Astrocyte (in vitro differentiated cells and primary cell): ENCODE measurements at regions not wholly inside any gene's neighbourhood (a gene's known extent, or its start where the extent isn't known, plus 50 kb on each side); places are given as distances from the start of the nearest gene placed in this dataset.

ENCODE experiments used
- DNase-seq: peaks from one replicate; pipeline ENCODE4 v3.0.0-alpha.2; 2010; ENCODE audit warnings: low read depth
- FAIRE-seq: peaks from 2 replicates; lab custom pipeline; 2011; peaks lifted over from hg19 to GRCh38; lab: Jason Lieb, UNC
- H2AFZ ChIP-seq: 2 replicates; pipeline ENCODE4 v1.6.0; 2012; ENCODE audit warnings: low read depth, low read length, inconsistent platforms
- H3K27ac ChIP-seq: 2 replicates; pipeline ENCODE4 v1.5.1; 2011; ENCODE audit warnings: low read depth, low read length, inconsistent platforms
- H3K27me3 ChIP-seq: 2 replicates; pipeline ENCODE4 v1.6.0; 2011; ENCODE audit warnings: low read length, inconsistent platforms; ENCODE audit not compliant: insufficient read depth
- H3K36me3 ChIP-seq: 2 replicates; pipeline ENCODE4 v1.5.1; 2011; ENCODE audit warnings: low read length, inconsistent platforms; ENCODE audit not compliant: insufficient read depth
- H3K4me1 ChIP-seq: 2 replicates; pipeline ENCODE4 v1.5.1; 2011; ENCODE audit warnings: low read length, inconsistent platforms; ENCODE audit not compliant: insufficient read depth
- H3K4me2 ChIP-seq: 2 replicates; pipeline ENCODE4 v1.6.0; 2012; ENCODE audit warnings: low read length, inconsistent platforms
- H3K4me3 ChIP-seq: 2 replicates; pipeline ENCODE4 v1.5.1; 2011; ENCODE audit warnings: low read depth, mild to moderate bottlenecking, low read length, inconsistent platforms; ENCODE audit not compliant: insufficient read depth
- H3K79me2 ChIP-seq: 2 replicates; pipeline ENCODE4 v1.6.0; 2012; ENCODE audit warnings: mild to moderate bottlenecking, low read length, inconsistent platforms; ENCODE audit not compliant: insufficient read depth
- H3K9ac ChIP-seq: 2 replicates; pipeline ENCODE4 v1.6.0; 2012; ENCODE audit warnings: mild to moderate bottlenecking, low read length, inconsistent platforms
- H3K9me3 ChIP-seq: 2 replicates; pipeline ENCODE4 v1.5.1; 2012; ENCODE audit warnings: low read depth, mild to moderate bottlenecking, low read length, inconsistent platforms; ENCODE audit not compliant: insufficient read depth
- H4K20me1 ChIP-seq: 2 replicates; pipeline ENCODE4 v1.6.0; 2012; ENCODE audit warnings: low read length, inconsistent platforms; ENCODE audit not compliant: insufficient read depth
- H3K27ac Mint-ChIP-seq: one replicate; pipeline ENCODE4 v1.8.0; 2021; ENCODE audit warnings: mild to moderate bottlenecking, mixed read lengths; ENCODE audit not compliant: unreplicated experiment
- H3K27me3 Mint-ChIP-seq: one replicate; pipeline ENCODE4 v1.8.0; 2021; ENCODE audit warnings: low read depth, mixed read lengths; ENCODE audit not compliant: unreplicated experiment
- H3K36me3 Mint-ChIP-seq: one replicate; pipeline ENCODE4 v1.8.0; 2021; ENCODE audit warnings: low read depth, mixed read lengths; ENCODE audit not compliant: unreplicated experiment
- H3K4me1 Mint-ChIP-seq: one replicate; pipeline ENCODE4 v1.8.0; 2021; ENCODE audit warnings: low read depth, mixed read lengths; ENCODE audit not compliant: unreplicated experiment
- H3K4me3 Mint-ChIP-seq: one replicate; pipeline ENCODE4 v1.8.0; 2021; ENCODE audit warnings: mild to moderate bottlenecking, moderate library complexity, mixed read lengths; ENCODE audit not compliant: unreplicated experiment
- H3K9me3 Mint-ChIP-seq: one replicate; pipeline ENCODE4 v1.8.0; 2021; ENCODE audit warnings: mild to moderate bottlenecking, mixed read lengths; ENCODE audit not compliant: unreplicated experiment
- CTCF ChIP-seq: IDR thresholded peaks from 2 replicates; pipeline ENCODE4 v1.5.1; 2011; ENCODE audit warnings: low read depth, mild to moderate bottlenecking, inconsistent platforms, low read length, moderate library complexity; ENCODE audit not compliant: insufficient read depth
- EZH2 ChIP-seq: IDR thresholded peaks from 2 replicates; pipeline ENCODE4 v1.6.1; 2012; ENCODE audit warnings: mild to moderate bottlenecking, low read length, inconsistent platforms; ENCODE audit not compliant: insufficient read depth

GRCh38 chr7:115183431-115184057, 261.6 kb downstream of the MDFIC start:
- Histone ChIP-seq H2AFZ (no peak overlapping the region), H3K4me2 (no peak overlapping the region), H3K9me3 (no peaks in the 10 kb centered on the region), H3K27me3 (no peaks in the 10 kb centered on the region), H3K9ac (no peak overlapping the region), H3K27ac (no peak overlapping the region), H3K4me1 (no peaks in the 10 kb centered on the region), H3K4me3 (no peak overlapping the region), H3K36me3 (no peaks in the 10 kb centered on the region), H4K20me1 (no peaks in the 10 kb centered on the region), H3K79me2 (no peaks in the 10 kb centered on the region)
- Mint-ChIP-seq H3K27me3 (no peaks in the 10 kb centered on the region), H3K4me3 (no peak overlapping the region), H3K9me3 (no peaks in the 10 kb centered on the region), H3K36me3 (no peaks in the 10 kb centered on the region), H3K27ac (no peak overlapping the region), H3K4me1 (no peaks in the 10 kb centered on the region)
- TF ChIP-seq CTCF (no peak), EZH2 (no peak)
- FAIRE-seq (no peak), DNase-seq (peak; percentile 72)

- peaks cover under 1% of the 10 kb centered on the region for H3K9me3 Mint-ChIP-seq
- Histone ChIP-seq H3K4me2 (no peak overlapping the region), H3K27me3 (no peaks in the 10 kb centered on the region), H3K4me1 (no peaks in the 10 kb centered on the region), H3K9me3 (no peaks in the 10 kb centered on the region), H4K20me1 (no peaks in the 10 kb centered on the region), H3K9ac (no peak overlapping the region), H3K27ac (no peak overlapping the region), H3K4me3 (no peak overlapping the region), H3K79me2 (no peaks in the 10 kb centered on the region), H3K36me3 (no peaks in the 10 kb centered on the region), H2AFZ (no peak overlapping the region)
- TF ChIP-seq CTCF (no peak), EZH2 (no peak)
- no peak overlapping the region for H3K27ac Mint-ChIP-seq
- DNase-seq = peak; percentile 57
- H3K27me3 Mint-ChIP-seq = no peaks in the 10 kb centered on the region
- no peak for FAIRE-seq
- H3K36me3 Mint-ChIP-seq = no peaks in the 10 kb centered on the region
- H3K4me1 Mint-ChIP-seq = no peaks in the 10 kb centered on the region
- no peak overlapping the region for H3K4me3 Mint-ChIP-seq
Observed at GRCh38 chr7:115178835-115179234, 256.9 kb downstream of the MDFIC start.

- Mint-ChIP-seq H3K4me1 (no peaks in the 10 kb centered on the region), H3K27me3 (no peaks in the 10 kb centered on the region), H3K4me3 (no peak overlapping the region), H3K36me3 (no peaks in the 10 kb centered on the region), H3K9me3 (peaks cover 4% of the 10 kb centered on the region), H3K27ac (no peak overlapping the region)
- no peak overlapping the region for H3K27ac ChIP-seq
- no peak overlapping the region for H2AFZ ChIP-seq
- H3K36me3 ChIP-seq = no peaks in the 10 kb centered on the region
- FAIRE-seq (no peak), DNase-seq (no peak)
- no peaks in the 10 kb centered on the region for H3K9me3 ChIP-seq
- no peaks in the 10 kb centered on the region for H3K27me3 ChIP-seq
- no peaks in the 10 kb centered on the region for H3K79me2 ChIP-seq
- H3K4me3 ChIP-seq = no peak overlapping the region
- H3K4me1 ChIP-seq = no peaks in the 10 kb centered on the region
- H3K9ac ChIP-seq = no peak overlapping the region
- no peak overlapping the region for H3K4me2 ChIP-seq
- H4K20me1 ChIP-seq = no peaks in the 10 kb centered on the region
- TF ChIP-seq EZH2 (no peak), CTCF (no peak)
Observed at GRCh38 chr7:115177823-115178222, 255.9 kb downstream of the MDFIC start.
